A673 (cell line): ENCODE measurements at regions not wholly inside any gene's neighbourhood (a gene's known extent, or its start where the extent isn't known, plus 50 kb on each side); places are given as distances from the start of the nearest gene placed in this dataset.

Experiments
- EZH2 ChIP-seq: fragments of 200-600 bp; sonication (generic); IDR thresholded peaks from 2 replicates; pipeline ENCODE4 v1.6.1; 2017; ENCODE audit warnings: borderline replicate concordance, low read depth, mild to moderate bottlenecking, mixed read lengths, antibody characterized with exemption, low read length; ENCODE audit not compliant: poor library complexity, severe bottlenecking
- TF ChIP-seq, protein P1 (sequence below): fragments of 300-800, 200-600 bp; sonication (generic); conservative IDR thresholded peaks from 2 replicates; pipeline ENCODE4 v1.5.1; 2017; ENCODE audit warnings: low read depth, mild to moderate bottlenecking, antibody characterized with exemption, low read length, moderate library complexity, mixed read lengths

GRCh38 chr10:3834947-3835346, 49.9 kb upstream of the KLF6 start:
- TF ChIP-seq, protein P1, sequence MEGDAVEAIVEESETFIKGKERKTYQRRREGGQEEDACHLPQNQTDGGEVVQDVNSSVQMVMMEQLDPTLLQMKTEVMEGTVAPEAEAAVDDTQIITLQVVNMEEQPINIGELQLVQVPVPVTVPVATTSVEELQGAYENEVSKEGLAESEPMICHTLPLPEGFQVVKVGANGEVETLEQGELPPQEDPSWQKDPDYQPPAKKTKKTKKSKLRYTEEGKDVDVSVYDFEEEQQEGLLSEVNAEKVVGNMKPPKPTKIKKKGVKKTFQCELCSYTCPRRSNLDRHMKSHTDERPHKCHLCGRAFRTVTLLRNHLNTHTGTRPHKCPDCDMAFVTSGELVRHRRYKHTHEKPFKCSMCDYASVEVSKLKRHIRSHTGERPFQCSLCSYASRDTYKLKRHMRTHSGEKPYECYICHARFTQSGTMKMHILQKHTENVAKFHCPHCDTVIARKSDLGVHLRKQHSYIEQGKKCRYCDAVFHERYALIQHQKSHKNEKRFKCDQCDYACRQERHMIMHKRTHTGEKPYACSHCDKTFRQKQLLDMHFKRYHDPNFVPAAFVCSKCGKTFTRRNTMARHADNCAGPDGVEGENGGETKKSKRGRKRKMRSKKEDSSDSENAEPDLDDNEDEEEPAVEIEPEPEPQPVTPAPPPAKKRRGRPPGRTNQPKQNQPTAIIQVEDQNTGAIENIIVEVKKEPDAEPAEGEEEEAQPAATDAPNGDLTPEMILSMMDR: no peak
- no peak for TF ChIP-seq EZH2
